CD4-positive, alpha-beta memory T cell (primary cell): ENCODE measurements at regions not wholly inside any gene's neighbourhood (a gene's known extent, or its start where the extent isn't known, plus 50 kb on each side); places are given as distances from the start of the nearest gene placed in this dataset.

Source experiments
- CTCF ChIA-PET: fragments of 350-600 bp; sonication (Branson Sonifier 250); formaldehyde crosslinking; loops from one replicate; lab custom pipeline; 2021; ENCODE audit warnings: inconsistent platforms; ENCODE audit not compliant: partially characterized antibody; lab: Charles Lee
- POLR2A ChIA-PET: fragments of 350-600 bp; sonication (Branson Sonifier 250); formaldehyde crosslinking; loops from one replicate; lab custom pipeline; 2021; ENCODE audit not compliant: partially characterized antibody; lab: Charles Lee
- DNase-seq, 5 donors: peaks; one replicate each; pipeline versions ENCODE4 v3.0.0 to v3.0.0-alpha.2; 2020 to 2022; ENCODE audit warnings: mixed read lengths in 1 of 5
- H3K27ac ChIP-seq: one replicate; pipeline ENCODE4 v1.7.0; 2013; ENCODE audit warnings: low read depth, low read length
- H3K27me3 ChIP-seq: 2 replicates; pipeline ENCODE4 v1.7.0; 2013; ENCODE audit warnings: mild to moderate bottlenecking, low read length, moderate library complexity; ENCODE audit not compliant: insufficient read depth
- H3K36me3 ChIP-seq: 2 replicates; pipeline ENCODE4 v1.7.0; 2013; ENCODE audit warnings: mild to moderate bottlenecking, low read length, moderate library complexity; ENCODE audit not compliant: insufficient read depth
- H3K4me1 ChIP-seq: 2 replicates; pipeline ENCODE4 v1.7.0; 2013; ENCODE audit warnings: mild to moderate bottlenecking, low read length, moderate library complexity; ENCODE audit not compliant: insufficient read depth
- H3K4me3 ChIP-seq, 2 donors: one replicate each; pipeline ENCODE4 v1.7.0; 2013; ENCODE audit warnings: low read length in 2 of 2, mild to moderate bottlenecking in 1 of 2
- H3K9me3 ChIP-seq, 2 donors: one replicate each; pipeline ENCODE4 v1.7.0; 2013; ENCODE audit warnings: low read length in 2 of 2, control low read depth in 1 of 2; ENCODE audit not compliant: control insufficient read depth in 1 of 2
- H3K27ac Mint-ChIP-seq, 7 donors: one replicate each; pipeline ENCODE4 v1.8.0; 2020 to 2021; ENCODE audit warnings: mixed read lengths in 7 of 7, mild to moderate bottlenecking in 6 of 7, inconsistent platforms in 3 of 7, moderate library complexity in 3 of 7
- H3K27me3 Mint-ChIP-seq, 2 donors: one replicate each; pipeline ENCODE4 v1.8.0; 2020 to 2021; ENCODE audit warnings: mixed read lengths in 2 of 2
- H3K36me3 Mint-ChIP-seq, 2 donors: one replicate each; pipeline ENCODE4 v1.8.0; 2020 to 2021; ENCODE audit warnings: mixed read lengths in 2 of 2, inconsistent platforms in 1 of 2, mild to moderate bottlenecking in 1 of 2
- H3K4me1 Mint-ChIP-seq, 4 donors: one replicate each; pipeline ENCODE4 v1.8.0; 2020 to 2021; ENCODE audit warnings: mixed read lengths in 4 of 4, mild to moderate bottlenecking in 1 of 4
- H3K4me3 Mint-ChIP-seq, 8 donors: one replicate each; pipeline ENCODE4 v1.8.0; 2020 to 2021; ENCODE audit warnings: mixed read lengths in 8 of 8, mild to moderate bottlenecking in 7 of 8, moderate library complexity in 6 of 8, inconsistent platforms in 3 of 8
- H3K9me3 Mint-ChIP-seq, 8 donors: one replicate each; pipeline ENCODE4 v1.8.0; 2020 to 2021; ENCODE audit warnings: mixed read lengths in 8 of 8, mild to moderate bottlenecking in 5 of 8, inconsistent platforms in 3 of 8, moderate library complexity in 1 of 8
- intact Hi-C: fragments of 100-400 bp; cut with micrococcal nuclease; formaldehyde crosslinking; loops from one replicate; pipeline ENCODE4 v1.15.1; 2023

DNA sequence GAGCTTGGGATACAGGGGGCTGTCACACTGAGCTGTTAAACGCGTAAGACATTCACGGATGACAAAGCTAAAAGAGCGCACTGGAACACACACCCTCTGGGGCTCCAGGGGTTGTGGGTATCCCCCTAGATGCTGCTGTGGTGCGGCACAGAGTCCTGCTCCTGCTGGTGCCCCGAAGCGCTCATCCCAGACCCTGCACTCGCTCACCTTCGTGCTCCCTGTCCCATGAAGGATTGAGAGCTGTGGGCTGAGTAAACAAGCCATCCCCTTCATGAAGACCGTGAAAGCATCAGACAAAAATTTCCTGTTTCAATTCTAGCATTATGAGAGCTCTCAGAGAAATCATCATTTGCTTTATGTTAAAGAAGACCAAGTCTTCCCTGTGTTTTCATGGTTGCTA lies 463.5 kb upstream of the ADGRL2 start:
- Mint-ChIP-seq H3K4me3 (no peak overlapping the region), H3K27me3 (no peaks in the 10 kb centered on the region), H3K9me3 (peaks cover 0 to 4% (median 3%) of the 10 kb centered on the region in 8 donors), H3K27ac (no peak overlapping the region), H3K36me3 (no peaks in the 10 kb centered on the region), H3K4me1 (no peaks in the 10 kb centered on the region)
- ChIA-PET POLR2A (no interaction called here), CTCF (no interaction called here)
- intact Hi-C loops: no loop called here
- H3K9me3 ChIP-seq: no peaks in the 10 kb centered on the region
- H3K36me3 ChIP-seq: no peaks in the 10 kb centered on the region
- H3K4me1 ChIP-seq: no peaks in the 10 kb centered on the region
- no peaks in the 10 kb centered on the region for H3K27me3 ChIP-seq
- no peak overlapping the region for H3K27ac ChIP-seq
- no peak for DNase-seq
- H3K4me3 ChIP-seq: no peak overlapping the region

DNA sequence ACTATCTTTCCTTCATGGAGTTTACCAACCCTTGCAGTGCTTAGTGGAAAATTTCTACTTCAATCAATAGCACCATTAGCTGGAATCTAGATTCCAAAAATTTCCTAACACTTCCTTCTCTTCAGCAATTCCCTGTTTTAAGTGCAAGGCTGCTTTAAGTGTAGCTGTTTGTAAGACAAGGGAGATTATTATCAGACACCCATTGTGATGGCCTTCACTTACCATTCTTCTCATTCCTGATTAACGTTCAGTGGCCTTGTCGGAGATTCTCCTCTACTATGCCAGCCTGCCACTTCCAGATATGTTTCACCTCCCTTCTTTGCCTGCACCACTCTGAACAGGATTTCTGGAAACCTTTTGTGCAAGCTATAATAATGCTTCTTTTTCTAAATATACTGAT lies 464.9 kb upstream of the ADGRL2 start:
- H3K27ac Mint-ChIP-seq: no peak overlapping the region
- intact Hi-C loops: no loop called here

DNA sequence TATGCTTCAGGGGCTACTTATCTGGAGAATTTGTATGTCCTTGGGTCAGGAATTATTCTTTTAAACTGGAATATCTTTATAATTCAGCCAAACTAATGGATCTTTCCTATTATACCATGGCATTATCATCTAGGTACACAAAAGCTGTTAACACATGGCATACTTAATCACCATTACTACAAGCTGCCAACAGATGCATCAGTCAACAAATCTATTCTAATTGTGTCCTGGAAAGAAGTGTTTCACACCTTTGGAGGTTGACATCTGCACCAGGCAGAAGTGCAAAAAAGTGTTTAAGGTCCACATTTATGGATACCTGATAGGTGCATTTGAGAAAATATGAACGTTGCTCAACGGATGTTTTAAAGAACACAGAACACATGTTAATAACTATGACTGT lies 470.2 kb upstream of the ADGRL2 start:
- H3K9me3 Mint-ChIP-seq: peaks cover 0 to 6% (median under 1%) of the 10 kb centered on the region in 8 donors
- Histone ChIP-seq H3K4me1 (no peaks in the 10 kb centered on the region), H3K27ac (no peak overlapping the region), H3K36me3 (no peaks in the 10 kb centered on the region), H3K4me3 (no peak overlapping the region), H3K9me3 (no peaks in the 10 kb centered on the region), H3K27me3 (no peaks in the 10 kb centered on the region)
- H3K4me3 Mint-ChIP-seq: no peak overlapping the region
- ChIA-PET CTCF (no interaction called here), POLR2A (no interaction called here)
- DNase-seq: no peak
- H3K27ac Mint-ChIP-seq: no peak overlapping the region
- no peaks in the 10 kb centered on the region for H3K27me3 Mint-ChIP-seq
- intact Hi-C loops: no loop called here
- no peaks in the 10 kb centered on the region for H3K4me1 Mint-ChIP-seq
- H3K36me3 Mint-ChIP-seq: no peaks in the 10 kb centered on the region

More for the DNA sequence above, 464.9 kb upstream of the ADGRL2 start:
- peaks cover 0 to 4% (median 3%) of the 10 kb centered on the region in 8 donors for H3K9me3 Mint-ChIP-seq
- no peak overlapping the region for H3K4me3 ChIP-seq
- H3K36me3 ChIP-seq: no peaks in the 10 kb centered on the region
- H3K4me1 ChIP-seq: no peaks in the 10 kb centered on the region
- DNase-seq: no peak
- no peaks in the 10 kb centered on the region for H3K9me3 ChIP-seq
- H3K27ac ChIP-seq: no peak overlapping the region
- no peaks in the 10 kb centered on the region for H3K4me1 Mint-ChIP-seq
- H3K27me3 ChIP-seq: no peaks in the 10 kb centered on the region
- no peak overlapping the region for H3K4me3 Mint-ChIP-seq
- ChIA-PET POLR2A (no interaction called here), CTCF (no interaction called here)
- no peaks in the 10 kb centered on the region for H3K27me3 Mint-ChIP-seq
- H3K36me3 Mint-ChIP-seq: no peaks in the 10 kb centered on the region

DNA sequence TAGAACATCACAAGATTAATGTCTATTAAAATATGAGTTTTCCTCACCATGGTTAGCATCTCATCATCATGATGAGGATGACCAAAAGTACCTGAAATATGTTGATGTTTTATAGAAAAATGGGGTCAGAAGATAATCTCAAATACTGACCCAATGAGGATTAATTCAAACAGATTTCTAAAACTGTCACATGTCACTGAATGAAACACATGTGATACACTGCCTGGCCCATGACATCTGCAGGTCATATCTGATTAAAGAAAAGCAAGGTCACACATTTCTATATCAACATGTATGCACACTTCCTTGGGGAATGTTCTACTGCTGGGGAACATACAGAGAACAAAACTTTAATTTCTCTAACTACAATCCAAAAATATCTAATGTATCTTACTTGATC lies 470.6 kb upstream of the ADGRL2 start:
- Histone ChIP-seq H3K9me3 (no peaks in the 10 kb centered on the region), H3K36me3 (no peaks in the 10 kb centered on the region), H3K27me3 (no peaks in the 10 kb centered on the region), H3K27ac (no peak overlapping the region), H3K4me1 (no peaks in the 10 kb centered on the region), H3K4me3 (no peak overlapping the region)
- Mint-ChIP-seq H3K9me3 (peaks cover 0 to 6% (median under 1%) of the 10 kb centered on the region in 8 donors), H3K4me1 (no peaks in the 10 kb centered on the region), H3K27me3 (no peaks in the 10 kb centered on the region), H3K36me3 (no peaks in the 10 kb centered on the region), H3K27ac (no peak overlapping the region), H3K4me3 (no peak overlapping the region)
- intact Hi-C loops: no loop called here
- ChIA-PET POLR2A (no interaction called here), CTCF (no interaction called here)
- DNase-seq: no peak

DNA sequence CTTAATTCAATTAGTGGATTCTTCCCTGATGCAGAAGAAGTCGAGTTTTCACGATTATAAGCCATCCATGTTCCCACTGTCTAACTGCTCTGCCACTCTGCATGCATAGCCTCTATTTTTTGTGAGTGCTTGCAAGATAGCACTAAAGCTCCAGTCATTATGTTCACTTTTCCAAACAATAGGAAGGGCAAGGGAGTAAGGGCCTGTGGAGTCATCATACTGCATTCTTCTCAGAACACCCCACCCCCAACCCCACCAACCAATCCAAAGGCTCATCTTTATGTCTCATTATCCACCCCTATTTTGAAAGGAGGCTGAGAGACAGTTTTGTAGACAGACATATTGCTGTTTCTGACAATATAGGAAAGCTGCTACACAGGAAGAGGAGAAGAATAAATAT lies 471.7 kb upstream of the ADGRL2 start:
- H3K36me3 ChIP-seq: no peaks in the 10 kb centered on the region
- Mint-ChIP-seq H3K4me3 (no peak overlapping the region), H3K4me1 (no peaks in the 10 kb centered on the region), H3K27me3 (no peaks in the 10 kb centered on the region), H3K36me3 (no peaks in the 10 kb centered on the region), H3K9me3 (peaks cover 0 to 6% (median under 1%) of the 10 kb centered on the region in 8 donors), H3K27ac (no peak overlapping the region)
- no peak overlapping the region for H3K27ac ChIP-seq
- CTCF ChIA-PET: no interaction called here
- H3K4me1 ChIP-seq: no peaks in the 10 kb centered on the region
- H3K27me3 ChIP-seq: no peaks in the 10 kb centered on the region
- H3K9me3 ChIP-seq: no peaks in the 10 kb centered on the region
- intact Hi-C loops: no loop called here
- no peak overlapping the region for H3K4me3 ChIP-seq
- no peak for DNase-seq
- POLR2A ChIA-PET: no interaction called here

DNA sequence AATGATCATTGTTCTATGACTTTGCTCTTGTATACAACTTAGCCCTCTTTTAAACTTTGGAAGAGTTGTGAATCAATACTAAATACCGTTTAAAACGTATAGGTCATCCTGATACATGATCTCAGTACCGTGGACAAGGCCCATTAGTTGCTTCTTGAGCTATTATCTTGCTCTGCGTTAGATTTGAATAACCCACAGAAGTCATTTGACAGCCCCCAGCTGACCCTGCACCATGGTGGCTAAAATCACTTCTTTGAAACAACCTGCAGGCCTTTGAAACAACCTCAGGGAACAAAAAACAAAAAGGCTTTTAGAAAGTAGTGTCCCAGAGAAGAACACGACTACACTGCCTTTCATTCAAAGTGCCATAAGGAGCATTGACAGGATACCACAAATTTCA lies 473.0 kb upstream of the ADGRL2 start:
- Mint-ChIP-seq H3K27ac (no peak overlapping the region), H3K9me3 (peaks cover 0 to 8% (median 3%) of the 10 kb centered on the region in 8 donors), H3K4me3 (no peak overlapping the region), H3K27me3 (no peaks in the 10 kb centered on the region), H3K36me3 (no peaks in the 10 kb centered on the region), H3K4me1 (no peaks in the 10 kb centered on the region)
- no peak overlapping the region for H3K4me3 ChIP-seq
- intact Hi-C loops: no loop called here
- H3K36me3 ChIP-seq: no peaks in the 10 kb centered on the region
- no peaks in the 10 kb centered on the region for H3K27me3 ChIP-seq
- DNase-seq: no peak
- no peaks in the 10 kb centered on the region for H3K9me3 ChIP-seq
- ChIA-PET CTCF (no interaction called here), POLR2A (no interaction called here)
- H3K4me1 ChIP-seq: no peaks in the 10 kb centered on the region
- no peak overlapping the region for H3K27ac ChIP-seq

DNA sequence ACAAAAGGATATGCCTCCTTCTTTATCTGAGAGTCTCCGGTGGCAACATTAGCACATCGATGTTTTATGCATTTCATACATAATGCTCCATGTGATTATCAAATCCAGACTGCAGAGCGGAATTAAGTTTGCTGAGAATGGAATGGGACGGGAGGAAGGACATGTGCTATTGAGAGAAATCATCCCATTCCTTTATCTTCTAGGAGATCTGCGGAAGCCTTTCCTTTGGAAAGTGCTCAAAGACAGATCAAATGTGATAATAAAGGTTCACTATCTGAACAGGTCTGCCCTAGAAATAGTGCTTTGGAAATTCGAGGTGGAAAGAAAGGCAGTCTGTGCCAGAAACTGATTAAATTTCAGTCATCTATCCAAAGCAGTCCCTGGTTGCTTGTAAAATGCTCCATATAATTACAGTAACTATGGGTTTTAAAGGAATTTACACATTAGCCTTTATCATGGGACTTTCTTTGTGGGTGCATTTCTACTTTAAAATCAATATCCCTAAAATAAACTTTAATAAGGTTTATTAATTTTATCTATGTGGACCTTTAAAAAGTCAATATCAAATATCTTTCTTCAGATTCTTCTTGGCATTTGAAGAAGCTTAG lies 473.5 kb upstream of the ADGRL2 start:
- H3K27ac ChIP-seq: no peak overlapping the region
- no peak for DNase-seq
- no peaks in the 10 kb centered on the region for H3K4me1 ChIP-seq
- intact Hi-C loops: no loop called here
- H3K27me3 ChIP-seq: no peaks in the 10 kb centered on the region
- H3K4me3 ChIP-seq: no peak overlapping the region
- no peak overlapping the region for H3K27ac Mint-ChIP-seq
- H3K36me3 ChIP-seq: no peaks in the 10 kb centered on the region
- ChIA-PET POLR2A (no interaction called here), CTCF (no interaction called here)
- no peaks in the 10 kb centered on the region for H3K36me3 Mint-ChIP-seq
- H3K27me3 Mint-ChIP-seq: no peaks in the 10 kb centered on the region
- no peaks in the 10 kb centered on the region for H3K9me3 ChIP-seq
- no peak overlapping the region for H3K4me3 Mint-ChIP-seq
- no peaks in the 10 kb centered on the region for H3K4me1 Mint-ChIP-seq
- peaks cover 0 to 13% (median 3%) of the 10 kb centered on the region in 8 donors for H3K9me3 Mint-ChIP-seq

DNA sequence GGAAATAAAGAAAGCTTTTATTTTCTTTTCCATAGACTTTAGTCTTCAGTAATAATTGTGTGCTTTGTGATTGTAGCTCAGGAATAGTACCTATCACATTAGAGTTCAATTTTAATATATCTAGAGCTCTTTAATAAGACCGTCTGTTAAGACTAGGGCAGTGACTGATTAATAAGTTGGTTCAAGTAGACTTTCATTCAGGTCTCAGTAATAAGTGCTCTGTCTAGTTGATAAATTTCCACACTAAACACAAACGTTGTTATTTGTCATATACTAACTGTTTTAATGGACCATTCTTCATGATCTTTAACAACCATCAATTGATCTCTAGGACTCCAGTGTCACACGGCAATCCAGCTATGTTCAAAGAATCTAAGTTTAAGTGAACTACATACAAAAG lies 474.5 kb upstream of the ADGRL2 start:
- Mint-ChIP-seq H3K4me1 (no peaks in the 10 kb centered on the region), H3K27ac (no peak overlapping the region), H3K4me3 (no peak overlapping the region), H3K27me3 (no peaks in the 10 kb centered on the region), H3K36me3 (no peaks in the 10 kb centered on the region), H3K9me3 (peaks cover 0 to 15% (median 3%) of the 10 kb centered on the region in 8 donors)
- H3K4me3 ChIP-seq: no peak overlapping the region
- POLR2A ChIA-PET: no interaction called here
- no peak for DNase-seq
- no peaks in the 10 kb centered on the region for H3K36me3 ChIP-seq
- no peak overlapping the region for H3K27ac ChIP-seq
- CTCF ChIA-PET: interaction anchor here (0.9 kb wide), 1 partner anchor 9 kb away, joined by 3 read pairs; no protein-coding TSS in a partner anchor
- intact Hi-C loops: no loop called here
- no peaks in the 10 kb centered on the region for H3K27me3 ChIP-seq
- H3K9me3 ChIP-seq: no peaks in the 10 kb centered on the region
- no peaks in the 10 kb centered on the region for H3K4me1 ChIP-seq
